IPS-NIHi11 (cell line): ENCODE measurements at regions not wholly inside any gene's neighbourhood (a gene's known extent, or its start where the extent isn't known, plus 50 kb on each side); places are given as distances from the start of the nearest gene placed in this dataset.
"Not testable (repeated sequence)": the region's sequence is repeated elsewhere in the genome, so short reads cannot be mapped to it uniquely, and the experiment has no call there.

Experiments
- DNase-seq: peaks from one replicate; pipeline ENCODE4 v3.0.0; 2012; ENCODE audit warnings: mixed read lengths, low spot score

DNA sequence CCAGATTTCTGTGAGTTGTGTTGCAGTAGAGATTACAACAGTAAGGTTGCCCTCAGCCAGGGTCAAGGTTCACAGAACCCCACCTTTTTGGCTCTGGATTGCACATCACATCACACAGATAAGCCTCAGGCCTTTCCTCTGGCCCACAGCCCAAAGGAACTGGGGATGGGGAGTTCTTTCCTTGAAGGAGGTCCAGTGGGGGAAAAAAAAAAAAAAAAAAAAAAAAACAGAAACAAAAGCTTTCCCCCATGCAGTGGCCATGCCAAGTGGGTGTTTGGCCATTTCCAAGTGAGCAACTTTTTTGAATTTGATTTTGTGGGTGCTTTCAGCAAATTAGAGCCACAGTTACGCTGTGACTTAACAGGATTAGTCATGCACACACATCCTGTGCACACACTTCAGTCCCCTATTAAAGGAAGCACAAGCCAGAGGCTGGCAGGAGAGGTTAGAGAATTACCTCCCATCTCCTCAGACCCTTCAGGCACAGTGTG, 79.3 kb upstream of the NANOS1 start:
- no peak for DNase-seq

- no peak for DNase-seq
Measured at GRCh38 chr10:118950997-118951637, 78.4 kb upstream of the NANOS1 start.

GRCh38 chr10:118952493-118953295, 76.8 kb upstream of the NANOS1 start:
- DNase-seq, result no peak

GRCh38 chr10:118953598-118954393, 75.7 kb upstream of the NANOS1 start:
- DNase-seq, result no peak

- no peak for DNase-seq
Measured at GRCh38 chr10:118955531-118955930, 74.0 kb upstream of the NANOS1 start.

DNA sequence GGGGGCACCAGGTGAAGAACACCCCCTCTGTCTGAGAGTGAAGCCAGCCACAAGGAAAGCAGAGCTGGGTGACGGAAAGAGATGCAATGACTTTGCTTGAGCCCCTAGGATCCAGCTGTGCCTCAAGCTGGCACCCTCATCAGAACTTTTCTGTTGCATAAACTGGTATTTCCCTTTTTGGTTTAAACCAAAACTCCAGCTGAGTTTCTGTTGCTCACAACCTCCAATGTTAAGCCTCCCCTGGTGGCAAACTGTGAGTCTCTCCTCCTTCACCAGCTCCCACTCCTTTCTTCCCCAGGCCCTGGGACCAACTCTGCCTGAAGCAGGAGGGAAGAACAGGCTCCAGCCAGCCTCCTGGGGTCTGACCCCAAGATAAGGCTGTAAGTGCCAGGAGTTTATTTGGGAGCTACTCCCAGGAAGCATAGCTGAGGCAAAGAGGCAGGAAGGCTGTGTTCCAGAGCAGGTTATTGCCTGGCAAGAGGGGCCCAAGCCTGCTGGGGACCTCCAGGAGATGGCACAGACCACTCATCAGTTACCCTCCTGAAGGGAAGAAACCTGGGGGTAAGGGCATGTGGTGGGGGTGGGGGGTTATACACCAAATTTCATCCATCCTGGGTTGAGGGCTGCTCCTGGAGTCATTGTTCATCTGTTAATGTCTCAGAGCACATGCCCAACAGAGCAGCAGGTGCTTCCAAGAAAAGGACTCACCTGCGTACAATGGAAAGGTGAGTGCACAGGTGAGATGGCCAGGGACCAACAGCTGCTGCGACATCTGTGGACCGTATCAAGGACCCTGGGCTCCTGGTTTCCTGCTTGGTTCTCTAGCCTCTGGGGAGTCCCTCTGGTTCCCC, 73.3 kb upstream of the NANOS1 start:
- no peak for DNase-seq

DNA sequence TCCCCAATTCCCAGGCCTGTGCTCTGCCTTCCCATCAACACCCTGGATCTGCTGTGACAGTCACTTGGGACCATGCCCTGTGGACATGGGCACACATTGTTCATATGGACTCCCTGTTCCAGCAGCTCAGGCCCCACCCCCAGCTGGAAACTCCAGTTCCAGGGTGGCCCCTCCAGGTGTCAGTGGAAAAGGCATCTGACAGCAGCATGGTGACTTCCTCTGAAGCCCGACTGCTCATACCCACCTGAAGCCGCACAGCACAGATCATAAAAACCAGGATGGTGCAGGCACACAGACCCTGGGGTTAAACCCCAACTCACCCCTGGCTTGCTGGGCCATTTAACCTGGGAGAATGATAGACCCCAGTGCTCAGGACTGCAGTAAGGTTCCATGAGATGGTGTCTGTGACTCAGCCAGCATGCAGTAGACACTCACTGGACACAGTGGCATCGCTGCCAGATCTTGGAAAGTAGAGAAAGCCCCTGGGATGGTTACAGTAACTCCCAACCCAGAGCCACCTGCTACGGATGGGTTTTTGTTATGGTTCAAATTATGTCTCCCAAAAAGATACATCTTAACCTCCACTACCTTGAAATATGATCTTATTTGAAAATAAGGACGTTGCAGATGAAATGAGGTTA, 72.6 kb upstream of the NANOS1 start:
- DNase-seq, result no peak

DNA sequence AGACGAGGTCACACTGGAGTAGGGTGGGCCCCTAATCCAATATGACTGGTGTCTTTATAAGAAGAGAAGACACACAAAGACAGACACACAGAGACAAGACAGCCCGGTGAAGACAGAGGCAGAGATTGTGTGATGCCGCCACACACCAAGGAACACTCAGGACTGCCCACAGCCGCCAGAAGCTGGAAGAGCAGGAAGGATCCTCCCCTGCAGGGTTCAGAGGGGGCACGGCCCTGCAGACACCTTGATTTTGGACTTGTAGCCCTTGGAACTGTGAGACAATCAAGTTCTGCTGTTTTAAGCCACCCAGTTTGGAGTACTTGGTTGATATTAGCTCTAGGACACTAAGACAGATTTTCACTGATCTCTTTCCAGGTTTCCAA, 72.1 kb upstream of the NANOS1 start:
- no peak for DNase-seq

DNA sequence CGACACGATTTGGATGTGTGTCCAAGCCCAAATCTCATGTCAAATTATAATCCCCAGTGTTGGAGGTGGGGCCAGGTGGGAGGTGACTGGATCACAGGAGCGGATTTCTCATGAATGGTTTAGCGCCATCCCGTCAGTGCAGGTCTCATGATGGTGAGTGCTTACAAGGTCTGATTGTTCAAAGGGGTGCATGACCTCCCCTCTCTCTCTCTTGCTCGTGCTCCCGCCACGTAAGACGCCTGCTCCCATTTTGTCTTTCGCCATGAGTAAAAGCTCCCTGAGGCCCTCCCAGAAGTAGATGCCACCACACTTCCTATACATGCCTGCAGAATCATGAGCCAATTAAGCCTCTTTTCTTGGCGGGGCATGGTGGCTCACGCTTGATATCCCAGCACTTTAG, 71.5 kb upstream of the NANOS1 start:
- no peak for DNase-seq

GRCh38 chr10:118958559-118958958, 71.0 kb upstream of the NANOS1 start:
- DNase-seq, result no peak

DNA sequence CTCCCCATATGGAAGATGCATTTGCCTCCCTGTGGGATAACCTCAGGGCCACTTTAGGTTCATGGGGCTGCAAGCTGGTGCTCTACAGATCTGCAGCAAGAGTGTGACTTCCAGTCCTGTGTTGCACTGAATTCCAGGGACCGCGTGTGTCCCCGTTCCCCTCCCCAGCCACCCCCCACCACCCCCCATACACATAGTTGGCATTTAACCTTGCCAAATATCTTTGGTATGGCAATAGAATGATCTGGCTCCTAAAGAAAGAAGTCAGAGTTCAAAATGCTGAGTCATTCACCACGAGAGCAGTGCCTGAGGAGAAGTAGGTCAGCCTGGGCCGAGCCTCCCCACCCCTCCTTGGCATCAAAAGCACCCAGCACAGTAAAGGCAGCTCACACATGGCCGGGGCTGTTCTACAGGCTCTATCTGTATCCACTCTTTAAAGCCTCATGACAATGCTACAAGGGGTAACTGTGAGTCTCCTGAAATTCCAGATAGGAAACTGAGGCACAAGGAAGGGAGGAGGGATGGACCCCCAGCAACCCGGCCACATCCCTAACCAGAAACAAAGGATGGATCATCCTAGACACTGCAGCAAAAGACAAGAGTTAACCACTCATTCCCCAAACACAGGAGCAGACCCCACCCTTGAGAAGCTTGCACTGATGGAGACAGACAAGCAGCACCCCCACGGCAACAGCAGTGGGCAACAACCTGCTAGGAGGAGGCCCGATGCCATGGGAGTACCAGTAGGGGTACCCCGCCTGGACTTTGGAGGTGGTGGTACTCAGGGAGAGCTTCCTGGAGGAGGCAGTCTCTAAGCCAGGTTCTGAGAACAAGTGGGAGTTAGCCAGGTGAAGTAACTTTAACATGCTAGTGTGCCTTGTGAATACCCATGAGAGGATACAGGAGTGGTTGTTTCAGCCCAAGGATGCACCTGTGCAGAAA, 70.3 kb upstream of the NANOS1 start:
- peak; percentile 62 for DNase-seq

GRCh38 chr10:118960157-118961090, 69.1 kb upstream of the NANOS1 start:
- no peak for DNase-seq

DNA sequence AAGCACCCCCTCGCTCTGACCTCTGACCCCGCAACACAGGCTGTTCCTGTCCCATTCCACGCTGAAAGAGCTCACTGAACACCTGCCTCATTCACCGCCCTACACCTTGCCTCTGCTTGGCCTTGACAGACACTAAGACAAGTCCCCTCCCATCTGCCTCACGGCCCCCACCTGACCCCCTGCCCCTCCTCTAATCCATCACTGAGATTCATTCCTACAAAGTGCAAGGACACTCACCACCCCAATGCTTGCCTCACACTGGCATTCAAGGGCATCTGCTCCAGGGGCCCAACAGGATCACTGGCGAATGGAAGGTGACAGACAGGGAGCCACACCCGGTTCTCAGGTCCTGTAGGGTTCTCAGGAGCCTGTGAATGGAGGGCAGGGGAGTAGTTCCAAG, 68.1 kb upstream of the NANOS1 start:
- DNase-seq, result no peak

- DNase-seq, result not testable (repeated sequence)
Measured at GRCh38 chr10:118962331-118962868, 67.1 kb upstream of the NANOS1 start.

- no peak for DNase-seq
Measured at GRCh38 chr10:118963341-118963740, 66.2 kb upstream of the NANOS1 start.

GRCh38 chr10:118963933-118964332, 65.6 kb upstream of the NANOS1 start:
- DNase-seq, result no peak

- not testable (repeated sequence) for DNase-seq
Measured at GRCh38 chr10:118964476-118964875, 65.0 kb upstream of the NANOS1 start.

DNA sequence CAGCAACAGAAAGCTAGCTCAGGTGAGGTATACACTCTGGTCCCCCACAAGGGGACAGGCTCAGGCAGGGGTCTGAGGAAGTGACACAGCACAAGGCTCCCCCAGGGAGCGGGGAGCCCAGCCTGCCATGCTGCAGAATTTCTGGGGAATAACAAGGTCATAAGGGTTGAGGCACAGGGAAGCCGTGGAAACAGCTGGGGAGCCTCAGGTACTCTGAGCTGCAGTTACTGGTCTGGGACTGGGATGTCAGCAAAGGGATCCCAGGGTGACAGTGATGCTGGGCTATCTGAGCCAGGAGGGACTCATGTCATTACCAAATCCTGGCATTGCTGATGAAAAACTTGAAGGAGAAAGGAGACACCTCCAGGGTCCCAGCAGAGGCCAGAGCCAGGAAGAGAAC, 64.4 kb upstream of the NANOS1 start:
- no peak for DNase-seq

- DNase-seq, result no peak
Measured at GRCh38 chr10:118965645-118966044, 63.9 kb upstream of the NANOS1 start.
